GM19238 (cell line): ENCODE measurements at regions not wholly inside any gene's neighbourhood (a gene's known extent, or its start where the extent isn't known, plus 50 kb on each side); places are given as distances from the start of the nearest gene placed in this dataset.
"Not testable (repeated sequence)": the region's sequence is repeated elsewhere in the genome, so short reads cannot be mapped to it uniquely, and the experiment has no call there.

Experiments
- DNase-seq: peaks from one replicate; pipeline ENCODE4 v3.0.0; 2011; ENCODE audit warnings: low spot score; ENCODE audit not compliant: insufficient read length

DNA sequence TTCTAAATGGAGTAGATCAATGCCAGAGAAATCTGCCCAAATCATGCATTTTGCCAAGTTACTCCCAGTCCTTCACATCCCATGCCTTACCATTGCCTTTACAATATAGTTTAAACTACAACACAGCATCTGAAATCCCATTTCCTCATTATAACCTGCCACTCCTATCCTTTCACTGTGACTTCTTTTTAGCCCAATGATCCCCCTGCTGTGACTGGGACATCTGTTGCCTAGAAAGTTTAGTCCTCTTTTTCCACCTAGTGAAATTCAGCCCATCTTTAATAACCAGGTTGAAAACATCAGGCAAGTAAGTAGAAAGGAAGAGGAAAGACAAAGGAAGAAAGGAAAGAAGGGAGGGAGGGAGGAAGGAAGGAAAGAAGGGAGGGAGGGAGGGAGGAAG, 627.9 kb upstream of the ZNF385D start:
- no peak for DNase-seq

DNA sequence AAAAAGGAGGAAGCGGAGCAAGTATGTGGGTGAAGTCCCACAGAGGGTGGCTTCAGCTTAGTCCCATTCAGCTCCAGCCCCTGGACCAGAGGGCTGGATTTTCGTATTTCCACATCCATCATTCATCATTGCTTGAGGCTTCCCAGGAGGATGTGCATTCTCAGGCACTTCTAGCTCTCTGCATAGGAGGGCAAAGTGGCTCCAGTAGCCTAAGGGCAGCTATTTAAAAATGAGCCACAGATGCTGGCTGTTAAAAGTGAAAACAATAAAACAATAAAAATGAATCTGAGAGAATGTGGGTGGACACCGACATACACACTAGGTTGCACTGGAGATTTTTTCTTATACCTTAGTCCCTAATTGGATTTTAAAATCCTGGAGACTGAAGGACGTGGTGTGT, 629.2 kb upstream of the ZNF385D start:
- no peak for DNase-seq

DNA sequence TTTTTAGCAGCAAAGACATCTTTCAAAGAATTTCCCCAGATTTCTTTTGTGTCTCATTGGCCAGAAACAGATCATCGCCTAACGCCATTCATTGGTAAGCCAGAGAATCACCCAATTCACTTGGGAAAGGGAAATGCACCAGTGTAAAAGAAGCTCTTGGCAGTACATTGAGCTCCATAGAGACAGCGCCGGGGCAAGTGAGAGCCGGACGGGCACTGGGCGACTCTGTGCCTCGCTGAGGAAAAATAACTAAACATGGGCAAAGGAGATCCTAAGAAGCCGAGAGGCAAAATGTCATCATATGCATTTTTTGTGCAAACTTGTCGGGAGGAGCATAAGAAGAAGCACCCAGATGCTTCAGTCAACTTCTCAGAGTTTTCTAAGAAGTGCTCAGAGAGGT, 630.6 kb upstream of the ZNF385D start:
- not testable (repeated sequence) for DNase-seq

DNA sequence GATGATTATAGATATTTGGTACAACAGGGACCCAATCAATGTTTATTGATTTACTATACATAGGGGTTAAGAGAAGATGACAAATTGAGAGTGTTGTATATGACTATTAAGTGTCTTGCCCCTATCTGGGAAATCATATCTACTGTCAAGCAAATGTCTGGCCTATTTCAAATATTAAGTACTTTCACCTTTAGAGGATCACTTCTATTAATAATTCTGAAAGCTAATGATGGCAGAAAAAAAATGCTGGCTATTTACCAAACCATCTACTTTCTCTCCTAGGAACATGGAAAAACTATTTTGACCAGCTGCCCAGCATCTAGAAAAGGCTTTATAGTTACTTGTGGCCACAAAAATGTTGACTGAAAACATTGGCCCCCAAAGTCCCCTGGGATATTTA, 632.3 kb upstream of the ZNF385D start:
- DNase-seq: no peak

DNA sequence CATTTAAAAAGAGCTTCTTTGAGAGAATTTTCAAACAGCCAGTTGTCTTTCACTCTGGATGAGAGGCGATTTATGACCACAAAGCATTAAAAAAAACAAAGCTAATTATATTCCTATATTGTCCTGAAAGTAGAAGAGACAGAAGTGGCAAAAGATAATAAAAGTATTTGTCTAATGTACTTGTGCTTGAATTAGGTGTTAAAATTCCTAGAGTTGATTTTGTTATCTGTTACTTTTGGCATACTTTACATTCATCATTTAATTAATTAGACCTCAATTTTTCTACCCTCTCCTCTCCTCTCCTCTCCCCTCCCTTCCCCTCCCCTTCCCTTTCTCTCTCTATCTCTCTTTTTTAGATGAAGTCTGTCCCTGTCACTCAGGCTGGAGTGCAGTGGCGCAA, 635.1 kb upstream of the ZNF385D start:
- no peak for DNase-seq

DNA sequence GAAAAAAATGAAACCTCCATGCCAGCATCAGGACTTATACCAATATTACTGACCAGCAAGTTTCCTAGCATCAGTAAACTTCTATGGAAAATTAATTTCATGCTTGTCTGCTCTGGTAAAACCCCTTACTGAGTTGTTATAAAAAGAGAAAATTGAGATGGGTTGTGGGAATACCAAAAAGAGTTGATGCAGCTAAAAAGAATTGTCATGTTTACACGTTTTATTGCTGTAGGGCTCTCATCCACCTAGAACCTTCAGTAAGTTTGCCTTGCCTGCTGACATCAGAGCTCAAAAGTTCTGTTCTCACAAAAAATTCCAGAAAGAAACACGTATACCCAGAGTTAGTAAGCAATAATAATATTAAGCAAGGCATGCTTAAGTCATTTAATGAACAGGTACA, 641.3 kb upstream of the ZNF385D start:
- no peak for DNase-seq

DNA sequence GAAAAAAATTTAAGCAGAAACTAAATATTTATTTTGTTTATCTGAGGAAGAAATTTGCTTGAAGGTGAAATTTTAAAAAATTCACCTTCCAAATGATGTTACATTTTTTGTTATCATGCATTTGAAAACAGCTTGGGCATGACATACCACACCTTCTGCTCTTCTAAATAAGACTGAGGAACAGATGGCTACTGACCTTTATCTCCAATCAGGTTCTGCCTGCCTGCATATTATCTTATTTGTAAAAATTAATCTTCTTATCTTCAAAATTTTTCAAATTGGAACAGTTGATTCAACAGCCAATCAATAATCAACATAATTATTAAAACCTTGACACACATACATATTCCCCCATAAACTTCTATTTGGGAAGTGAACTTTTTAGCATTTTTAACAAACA, 641.8 kb upstream of the ZNF385D start:
- no peak for DNase-seq

DNA sequence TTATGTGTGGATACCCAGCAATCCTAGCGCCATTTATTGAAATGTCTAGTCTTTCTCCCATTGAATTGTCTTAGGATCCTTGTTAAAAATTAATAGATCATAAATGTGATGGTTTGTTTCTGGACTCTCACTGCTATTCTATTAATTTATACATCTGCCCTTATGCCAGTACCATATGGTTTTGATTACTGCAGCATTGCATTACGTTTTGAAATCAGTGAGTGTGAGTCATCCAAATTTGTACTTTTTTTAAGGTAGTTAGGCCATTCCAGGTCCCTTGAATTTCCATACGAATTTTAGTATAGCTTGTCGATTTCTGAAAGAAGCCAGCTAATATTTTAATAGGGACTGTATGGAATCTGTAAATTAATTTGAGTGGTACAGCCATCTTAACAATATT, 648.6 kb upstream of the ZNF385D start:
- no peak for DNase-seq

DNA sequence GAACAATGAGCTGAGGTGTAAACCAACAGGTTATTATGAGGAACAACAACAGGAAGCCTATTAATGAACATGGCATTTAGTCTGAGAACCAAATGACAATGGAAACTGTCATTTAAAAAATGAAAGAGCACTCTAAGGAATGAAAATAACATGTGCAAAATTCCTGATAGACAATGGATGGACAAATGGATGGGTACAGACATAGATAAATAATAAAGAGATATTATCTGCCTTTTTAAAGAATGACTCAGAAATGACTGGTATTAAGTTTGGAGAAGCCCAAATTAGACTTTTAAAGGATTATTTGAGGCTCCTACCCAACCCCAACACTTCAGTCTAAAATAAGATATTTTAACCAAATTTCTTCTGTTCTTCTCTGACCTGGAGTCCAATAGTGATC, 650.5 kb upstream of the ZNF385D start:
- DNase-seq: no peak

DNA sequence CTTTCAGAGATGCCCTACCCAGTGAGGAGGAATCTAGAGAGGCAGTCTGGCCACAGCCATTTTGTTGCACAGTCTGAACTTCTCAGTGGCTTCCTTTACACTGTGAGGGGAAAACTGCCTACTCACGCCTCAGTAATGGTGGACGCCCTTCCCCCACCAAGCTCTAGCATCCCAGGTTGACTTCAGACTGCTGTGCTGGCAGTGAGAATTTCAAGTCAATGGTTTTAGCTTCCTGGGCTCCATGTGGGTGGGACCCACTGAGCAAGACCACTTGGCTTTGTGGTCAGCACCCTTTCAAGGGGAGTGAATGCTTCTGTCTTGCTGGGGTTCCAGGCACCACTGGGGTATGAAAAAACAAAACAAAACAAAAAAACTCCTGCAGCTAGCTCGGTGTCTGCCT, 663.2 kb upstream of the ZNF385D start:
- no peak for DNase-seq

DNA sequence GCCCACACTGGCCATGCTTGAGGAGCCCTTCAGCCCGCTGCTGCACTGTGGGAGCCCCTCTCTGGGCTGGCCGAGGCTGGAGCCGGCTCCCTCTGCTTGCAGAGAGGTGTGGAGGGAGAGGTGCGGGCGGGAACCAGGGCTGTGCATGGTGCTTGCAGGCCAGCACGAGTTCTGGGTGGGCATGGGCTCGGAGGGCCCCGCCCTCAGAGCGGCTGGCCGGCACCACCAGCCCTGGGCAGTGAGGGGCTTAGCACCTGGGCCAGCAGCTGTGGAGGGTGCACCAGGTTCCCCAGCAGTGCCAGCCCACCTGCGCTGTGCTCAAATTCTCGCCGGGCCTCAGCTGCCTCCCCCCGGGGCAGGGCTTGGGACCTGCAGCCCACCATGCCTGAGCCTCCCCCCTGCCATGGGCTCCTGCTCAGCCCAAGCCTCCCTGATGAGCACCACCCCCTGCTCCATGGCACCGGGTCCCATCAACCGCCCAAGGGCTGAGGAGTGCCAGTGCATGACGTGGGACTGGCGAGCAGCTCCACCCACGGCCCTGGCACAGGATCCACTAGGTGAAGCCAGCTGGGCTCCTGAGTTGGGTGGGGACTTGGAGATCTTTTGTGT, 665.9 kb upstream of the ZNF385D start:
- not testable (repeated sequence) for DNase-seq

DNA sequence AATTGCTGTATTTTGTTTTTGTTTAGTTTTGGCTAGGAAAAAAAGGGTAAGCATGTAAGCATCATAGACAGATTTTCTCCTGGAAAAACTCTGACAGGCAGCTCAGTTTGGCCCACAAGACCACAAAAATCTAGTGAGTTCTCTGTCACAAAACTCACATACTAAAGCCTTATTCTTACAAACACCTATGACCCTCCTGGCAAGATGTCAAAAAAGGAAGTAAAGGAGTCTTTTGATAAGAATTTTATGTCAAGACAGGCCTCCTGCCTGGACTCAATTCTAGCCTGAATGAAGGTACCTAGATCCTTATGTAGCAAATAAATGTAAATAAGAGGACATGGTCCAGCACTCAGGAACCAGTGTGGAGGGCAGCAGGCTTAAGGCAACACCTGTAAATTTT, 668.3 kb upstream of the ZNF385D start:
- DNase-seq: no peak

DNA sequence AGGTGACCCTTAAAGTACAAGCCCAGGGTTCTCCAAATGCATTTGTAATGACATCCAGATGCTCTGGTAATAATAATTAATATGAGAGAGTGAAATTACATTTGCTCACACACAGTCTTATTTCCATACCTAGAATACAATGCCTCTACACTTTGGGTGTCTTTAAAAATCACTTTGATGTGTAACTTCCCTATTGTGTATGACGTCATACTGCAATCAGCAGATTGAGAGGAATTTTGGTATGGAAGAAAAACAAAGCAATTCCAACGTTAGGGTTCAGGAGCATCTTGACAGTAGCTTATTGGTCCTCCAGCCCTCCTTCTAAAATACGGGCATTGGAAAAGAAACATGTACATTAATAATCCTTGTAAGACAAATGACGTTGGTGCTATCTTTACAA, 670.6 kb upstream of the ZNF385D start:
- DNase-seq: no peak

DNA sequence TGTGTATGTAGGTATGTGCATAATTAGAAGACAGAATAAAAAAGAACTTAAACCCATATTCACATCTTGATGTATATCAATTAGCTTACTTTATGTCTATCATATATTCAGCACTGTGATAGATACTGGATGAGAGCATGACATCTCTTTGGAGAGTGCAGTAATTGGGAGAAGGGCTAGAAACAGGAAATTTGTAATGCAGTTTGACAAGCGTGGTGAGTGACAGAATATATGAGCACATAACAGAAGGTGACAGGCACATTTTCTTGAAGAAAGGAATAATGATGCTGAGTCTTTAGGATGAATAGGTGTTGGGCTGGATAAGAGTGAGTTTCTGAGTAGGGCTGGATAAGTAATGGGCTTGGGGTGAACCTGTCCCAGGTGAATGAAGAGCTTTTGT, 680.3 kb upstream of the ZNF385D start:
- DNase-seq: no peak

DNA sequence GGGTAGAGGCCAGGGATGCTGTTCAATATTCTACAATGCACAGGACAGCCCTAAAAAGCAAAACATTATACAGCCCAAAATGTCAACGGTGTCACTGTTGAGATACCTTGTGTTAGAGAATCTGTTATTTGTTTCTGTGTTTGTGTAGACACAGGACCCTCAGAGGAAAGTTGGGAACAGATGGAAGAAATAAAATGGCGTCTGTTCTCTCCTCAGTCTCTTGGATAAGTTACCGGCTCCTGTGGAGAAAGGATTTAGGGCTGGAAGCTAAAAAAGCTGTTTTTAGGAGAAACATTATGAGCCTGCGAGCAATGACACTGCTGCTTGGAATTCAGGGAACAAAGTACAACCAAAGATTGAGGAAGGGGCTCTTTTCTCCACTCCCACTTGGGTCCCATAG, 688.6 kb upstream of the ZNF385D start:
- no peak for DNase-seq

DNA sequence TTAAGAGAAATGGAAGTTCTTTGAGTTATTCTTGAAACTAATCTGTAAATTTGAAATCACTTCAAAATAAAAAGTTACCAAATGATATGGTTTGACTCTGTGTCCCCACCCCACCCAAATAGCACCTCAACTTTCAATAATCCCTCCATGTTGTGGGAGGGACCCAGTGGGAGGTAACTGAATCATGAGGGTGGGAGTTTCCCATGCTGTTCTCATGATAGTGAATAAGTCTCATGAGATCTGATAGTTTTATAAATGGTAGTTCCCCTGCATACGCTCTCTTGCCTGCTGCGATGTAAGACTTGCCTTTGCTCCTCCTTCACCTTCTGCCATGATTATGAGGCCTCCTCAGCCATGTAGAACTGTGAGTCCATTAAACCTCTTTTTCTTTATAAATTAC, 690.7 kb upstream of the ZNF385D start:
- DNase-seq: no peak

DNA sequence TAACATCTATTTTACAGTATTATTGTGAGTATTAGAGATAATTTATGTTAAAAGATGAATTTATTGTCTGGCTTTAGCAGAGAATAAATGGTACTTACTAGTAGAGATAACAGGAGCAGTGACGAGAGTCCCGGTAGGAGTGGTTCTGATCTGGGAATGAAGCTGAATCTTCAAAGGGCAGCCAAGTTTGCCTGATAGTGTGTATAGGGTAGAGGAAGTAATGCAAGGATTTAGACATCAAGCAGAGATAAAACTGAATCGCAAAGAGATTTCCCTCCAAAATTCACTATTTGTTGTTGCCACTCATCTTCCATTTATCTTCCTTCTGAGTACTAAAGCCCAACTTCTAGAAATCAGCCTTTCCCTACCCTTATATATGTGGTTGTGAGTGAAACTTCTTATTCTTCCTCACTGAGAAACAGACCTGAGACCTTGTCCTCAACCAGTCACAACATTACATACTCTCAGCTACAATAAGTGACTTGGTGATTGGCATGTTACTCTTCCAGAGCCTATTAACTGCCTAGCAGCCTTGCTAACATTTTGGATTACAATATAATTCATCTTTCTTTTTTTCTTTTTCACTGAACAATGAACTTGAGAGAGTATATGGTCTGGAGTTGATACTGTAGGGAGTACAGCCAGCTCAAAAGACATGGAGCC, 692.7 kb upstream of the ZNF385D start:
- no peak for DNase-seq

DNA sequence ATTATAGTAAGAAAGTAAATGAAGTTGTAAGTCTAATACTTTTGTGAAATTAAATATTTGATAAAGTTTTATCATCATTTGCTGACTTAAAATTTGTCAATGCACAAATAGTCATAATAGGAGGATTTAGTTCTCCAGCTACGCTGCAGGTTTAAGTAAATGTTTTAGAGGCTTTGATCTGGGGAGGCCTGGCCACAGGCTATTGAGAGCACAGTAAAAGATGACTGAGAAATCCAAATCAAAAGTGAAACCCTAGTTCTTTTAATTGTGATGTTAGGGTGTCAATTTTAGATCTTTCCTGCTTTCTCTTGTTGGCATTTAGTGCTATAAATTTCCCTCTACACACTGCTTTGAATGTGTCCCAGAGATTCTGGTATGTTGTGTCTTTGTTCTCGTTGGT, 694.3 kb upstream of the ZNF385D start:
- not testable (repeated sequence) for DNase-seq

DNA sequence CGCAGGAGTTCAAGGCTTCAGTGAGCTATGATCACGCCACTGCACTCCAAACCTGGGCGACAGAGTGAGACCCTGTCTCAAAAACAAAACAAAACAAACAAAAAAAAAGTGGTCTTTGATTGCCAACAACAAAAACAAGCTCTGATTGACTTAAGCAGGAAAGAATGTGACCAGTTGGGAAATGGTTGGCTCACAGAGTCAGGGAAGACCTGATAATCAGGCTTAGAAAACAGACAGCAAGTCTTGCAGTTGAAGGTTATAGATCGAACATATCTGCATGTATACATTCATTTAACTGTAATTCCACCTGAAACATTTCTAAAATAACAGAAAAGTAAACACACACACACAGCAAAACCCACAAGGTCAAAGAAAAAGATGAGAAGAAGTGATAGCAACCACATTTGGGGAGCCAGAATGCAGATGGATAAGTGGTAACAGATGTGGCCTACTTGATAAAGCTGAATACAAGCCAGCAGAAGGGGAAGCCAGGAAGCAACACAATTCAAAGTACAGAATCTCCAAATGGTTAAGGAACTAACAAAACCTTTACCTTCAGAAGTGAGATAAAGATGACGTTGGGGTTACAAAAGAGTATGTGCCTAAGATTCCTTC, 699.9 kb upstream of the ZNF385D start:
- DNase-seq: no peak

DNA sequence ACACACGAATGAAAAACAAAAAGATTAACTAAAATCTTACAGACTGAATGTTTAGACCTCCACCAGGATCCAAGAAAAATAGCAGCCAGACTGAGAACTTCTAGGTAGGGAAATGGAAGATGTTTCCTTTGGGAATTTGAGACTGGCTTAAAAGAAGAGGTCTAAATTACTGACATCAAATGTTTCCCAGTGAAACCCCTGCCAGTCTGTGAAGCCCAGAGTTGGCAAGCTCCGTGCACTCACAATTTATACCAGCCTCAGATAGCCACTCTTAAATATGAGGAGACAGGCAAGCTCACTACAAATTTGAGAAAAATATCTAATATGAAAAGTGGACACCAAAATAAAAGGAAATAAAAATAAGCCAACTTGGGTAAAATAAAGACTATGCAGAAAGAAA, 700.5 kb upstream of the ZNF385D start:
- no peak for DNase-seq

DNA sequence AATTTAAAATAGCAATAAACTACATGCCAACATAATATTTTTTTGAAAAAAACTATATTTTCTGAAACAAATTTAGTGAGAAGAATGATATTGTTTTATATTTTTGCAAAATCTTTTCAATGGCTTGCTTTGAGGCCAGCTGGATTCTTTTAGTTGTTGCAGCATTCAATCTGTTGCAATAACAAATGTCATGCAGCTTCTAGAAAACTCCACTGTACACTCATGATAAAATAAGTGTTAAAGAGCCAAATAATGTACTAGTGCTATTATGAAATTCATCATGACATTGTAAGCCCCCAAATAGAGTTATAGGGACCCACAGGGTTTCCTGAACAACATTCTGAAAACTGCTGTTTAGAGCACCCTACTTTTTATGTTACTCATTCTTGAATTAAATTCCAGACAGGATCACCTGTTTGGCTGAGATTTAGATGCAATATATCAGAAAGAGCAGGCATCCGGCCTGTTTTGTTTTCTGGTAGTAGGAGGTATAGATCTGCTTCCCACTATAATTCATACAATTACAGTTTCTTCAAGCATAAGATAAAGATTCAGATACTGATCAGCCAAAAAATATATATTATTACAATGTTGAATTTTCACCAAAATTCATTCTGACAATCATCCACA, 703.0 kb upstream of the ZNF385D start:
- no peak for DNase-seq

DNA sequence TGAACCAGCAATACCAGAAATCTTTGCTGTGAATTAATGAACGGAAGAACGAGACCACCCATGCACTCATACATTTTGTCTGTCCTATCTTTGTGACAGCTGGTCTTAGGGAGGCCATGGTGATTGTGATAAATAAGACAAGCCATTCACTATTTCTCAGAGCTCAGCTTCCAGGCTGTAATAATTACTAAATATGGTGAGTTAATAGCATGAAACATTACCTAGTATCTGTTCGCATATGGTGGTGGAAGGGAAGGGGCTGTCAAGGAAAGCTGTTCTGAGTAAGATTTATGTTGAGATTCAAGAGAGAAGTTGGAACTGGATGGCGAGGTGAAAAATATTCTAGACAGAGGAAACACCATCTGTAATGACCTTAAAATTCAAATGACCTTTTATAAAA, 719.0 kb upstream of the ZNF385D start:
- no peak for DNase-seq

DNA sequence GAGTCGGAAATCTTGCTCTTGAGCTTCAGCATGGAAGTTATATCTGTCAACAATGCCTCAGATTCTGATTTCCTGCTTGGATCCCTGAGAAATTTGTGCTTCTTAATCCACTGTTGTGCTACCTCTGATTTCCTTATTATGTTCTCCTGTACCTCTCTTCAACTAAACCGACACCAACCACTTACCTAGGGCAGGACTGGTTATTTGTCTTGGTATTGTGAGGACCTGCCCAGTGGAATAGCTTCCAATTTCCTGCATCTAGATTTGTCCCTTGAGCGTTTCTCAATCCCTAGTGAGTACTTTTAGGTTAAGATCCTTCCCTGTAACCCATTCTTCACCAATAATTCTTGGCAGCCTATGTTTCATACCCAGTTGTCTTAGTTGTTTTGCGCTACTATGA, 720.5 kb upstream of the ZNF385D start:
- no peak for DNase-seq
